Neural progenitor cell (in vitro differentiated cells): ENCODE measurements at regions not wholly inside any gene's neighbourhood (a gene's known extent, or its start where the extent isn't known, plus 50 kb on each side); places are given as distances from the start of the nearest gene placed in this dataset.

Experiments used
- DNase-seq: peaks from one replicate; pipeline ENCODE4 v3.0.0-alpha.2; 2016; ENCODE audit warnings: low spot score
- H2AFZ ChIP-seq: fragments of 200-600 bp; sonication (generic); replicated peaks from 2 replicates; pipeline ENCODE4 v1.6.1; 2016; ENCODE audit warnings: antibody characterized with exemption
- H3F3A ChIP-seq: fragments of 200-600 bp; sonication (generic); 2 replicates; pipeline ENCODE4 v1.6.1; 2016; ENCODE audit warnings: antibody characterized with exemption, low read depth
- H3K27ac ChIP-seq: fragments of 200-600 bp; sonication (generic); 2 replicates; pipeline ENCODE4 v1.5.1; 2016; ENCODE audit warnings: mild to moderate bottlenecking
- H3K27me3 ChIP-seq: fragments of 200-600 bp; sonication (generic); 2 replicates; pipeline ENCODE4 v1.6.1; 2016; ENCODE audit warnings: mild to moderate bottlenecking, moderate library complexity
- H3K36me3 ChIP-seq: fragments of 200-600 bp; sonication (generic); 2 replicates; pipeline ENCODE4 v1.5.1; 2016
- H3K4me1 ChIP-seq: fragments of 200-600 bp; sonication (generic); 2 replicates; pipeline ENCODE4 v1.6.1; 2016; ENCODE audit warnings: mixed run types
- H3K4me2 ChIP-seq: fragments of 200-600 bp; sonication (generic); 2 replicates; pipeline ENCODE4 v1.6.1; 2016
- H3K4me3 ChIP-seq: fragments of 200-600 bp; sonication (generic); 2 replicates; pipeline ENCODE4 v1.5.1; 2016
- H3K79me2 ChIP-seq: fragments of 200-600 bp; sonication (generic); 2 replicates; pipeline ENCODE4 v1.6.1; 2016; ENCODE audit warnings: low read depth
- H3K9ac ChIP-seq: fragments of 200-600 bp; sonication (generic); 2 replicates; pipeline ENCODE4 v1.6.1; 2016
- H3K9me3 ChIP-seq: fragments of 200-600 bp; sonication (generic); 2 replicates; pipeline ENCODE4 v1.5.1; 2016; ENCODE audit warnings: low read depth
- H4K20me1 ChIP-seq: fragments of 200-600 bp; sonication (generic); 2 replicates; pipeline ENCODE4 v1.6.1; 2016; ENCODE audit warnings: low read depth
- H3K27ac Mint-ChIP-seq: 3 replicates; pipeline ENCODE4 v1.8.0; 2021; ENCODE audit warnings: mixed read lengths
- H3K27me3 Mint-ChIP-seq: 2 replicates; pipeline ENCODE4 v1.8.0; 2022; ENCODE audit warnings: low read depth, mild to moderate bottlenecking, inconsistent platforms, moderate library complexity, mixed read lengths; ENCODE audit not compliant: insufficient read depth
- H3K36me3 Mint-ChIP-seq: 3 replicates; pipeline ENCODE4 v1.8.0; 2021; ENCODE audit warnings: mixed read lengths
- H3K4me1 Mint-ChIP-seq: 3 replicates; pipeline ENCODE4 v1.8.0; 2021; ENCODE audit warnings: mixed read lengths
- H3K4me3 Mint-ChIP-seq: 3 replicates; pipeline ENCODE4 v1.8.0; 2021; ENCODE audit warnings: mild to moderate bottlenecking, moderate library complexity, mixed read lengths
- H3K9me3 Mint-ChIP-seq: 3 replicates; pipeline ENCODE4 v1.8.0; 2020; ENCODE audit warnings: mixed read lengths
- EZH2 ChIP-seq: fragments of 200-600 bp; sonication (generic); IDR thresholded peaks from 2 replicates; pipeline ENCODE4 v1.6.1; 2017; ENCODE audit warnings: antibody characterized with exemption, mild to moderate bottlenecking, moderate library complexity
- EZH2phosphoT487 ChIP-seq: fragments of 200-600 bp; sonication (generic); IDR thresholded peaks from 2 replicates; pipeline ENCODE4 v1.6.1; 2017; ENCODE audit warnings: antibody characterized with exemption
- TF ChIP-seq, protein P1 (sequence below): fragments of 200-600 bp; sonication (generic); IDR thresholded peaks from 2 replicates; pipeline ENCODE4 v1.5.1; 2017; ENCODE audit warnings: antibody characterized with exemption, mild to moderate bottlenecking

- H3K4me2 ChIP-seq = no peak overlapping the region
- H3K9me3 ChIP-seq = no peaks in the 10 kb centered on the region
- Mint-ChIP-seq H3K9me3 (no peaks in the 10 kb centered on the region), H3K36me3 (no peaks in the 10 kb centered on the region), H3K4me3 (no peak overlapping the region), H3K27me3 (no peaks in the 10 kb centered on the region), H3K27ac (no peak overlapping the region), H3K4me1 (no peaks in the 10 kb centered on the region)
- no peaks in the 10 kb centered on the region for H4K20me1 ChIP-seq
- DNase-seq = no peak
- TF ChIP-seq EZH2phosphoT487 (no peak), EZH2 (no peak)
- TF ChIP-seq, protein P1, sequence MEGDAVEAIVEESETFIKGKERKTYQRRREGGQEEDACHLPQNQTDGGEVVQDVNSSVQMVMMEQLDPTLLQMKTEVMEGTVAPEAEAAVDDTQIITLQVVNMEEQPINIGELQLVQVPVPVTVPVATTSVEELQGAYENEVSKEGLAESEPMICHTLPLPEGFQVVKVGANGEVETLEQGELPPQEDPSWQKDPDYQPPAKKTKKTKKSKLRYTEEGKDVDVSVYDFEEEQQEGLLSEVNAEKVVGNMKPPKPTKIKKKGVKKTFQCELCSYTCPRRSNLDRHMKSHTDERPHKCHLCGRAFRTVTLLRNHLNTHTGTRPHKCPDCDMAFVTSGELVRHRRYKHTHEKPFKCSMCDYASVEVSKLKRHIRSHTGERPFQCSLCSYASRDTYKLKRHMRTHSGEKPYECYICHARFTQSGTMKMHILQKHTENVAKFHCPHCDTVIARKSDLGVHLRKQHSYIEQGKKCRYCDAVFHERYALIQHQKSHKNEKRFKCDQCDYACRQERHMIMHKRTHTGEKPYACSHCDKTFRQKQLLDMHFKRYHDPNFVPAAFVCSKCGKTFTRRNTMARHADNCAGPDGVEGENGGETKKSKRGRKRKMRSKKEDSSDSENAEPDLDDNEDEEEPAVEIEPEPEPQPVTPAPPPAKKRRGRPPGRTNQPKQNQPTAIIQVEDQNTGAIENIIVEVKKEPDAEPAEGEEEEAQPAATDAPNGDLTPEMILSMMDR = no peak
- H3K27ac ChIP-seq = no peak overlapping the region
- no peak overlapping the region for H3K9ac ChIP-seq
- H3K36me3 ChIP-seq = no peaks in the 10 kb centered on the region
- H3K27me3 ChIP-seq = no peaks in the 10 kb centered on the region
- H3K4me1 ChIP-seq = no peaks in the 10 kb centered on the region
- no peaks in the 10 kb centered on the region for H3K79me2 ChIP-seq
- no peak overlapping the region for H3K4me3 ChIP-seq
- H3F3A ChIP-seq = no peaks in the 10 kb centered on the region
- no peak overlapping the region for H2AFZ ChIP-seq
These were observed 1490.0 kb upstream of the GBE1 start for GRCh38 chr3:83251490-83251889.

DNA sequence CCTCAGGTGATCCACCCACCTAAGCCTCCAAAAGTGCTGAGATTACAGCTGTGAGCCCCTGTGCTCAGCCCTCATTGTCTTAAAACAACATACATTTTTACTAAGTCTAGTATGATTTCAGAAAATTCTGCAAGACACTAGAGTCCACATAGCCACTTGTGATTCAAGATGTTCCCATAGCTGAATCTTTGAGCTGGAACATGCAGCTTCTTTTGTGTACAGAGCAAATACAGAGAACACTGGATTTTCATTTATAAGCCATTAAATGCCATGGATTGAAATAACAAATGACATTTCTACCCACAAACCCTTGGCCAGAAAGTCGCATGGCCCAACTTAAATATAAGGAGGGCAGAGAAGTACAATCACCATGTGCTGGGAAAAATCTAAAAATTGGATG is 1489.2 kb upstream of the GBE1 start:
- Mint-ChIP-seq H3K36me3 (no peaks in the 10 kb centered on the region), H3K9me3 (no peaks in the 10 kb centered on the region), H3K27me3 (no peaks in the 10 kb centered on the region)

GRCh38 chr3:83248454-83248853 is 1487.0 kb upstream of the GBE1 start:
- Histone ChIP-seq H3K4me3 (no peak overlapping the region), H3F3A (no peaks in the 10 kb centered on the region), H3K27me3 (no peaks in the 10 kb centered on the region), H3K9me3 (no peaks in the 10 kb centered on the region), H2AFZ (no peak overlapping the region), H3K9ac (no peak overlapping the region), H3K4me1 (no peaks in the 10 kb centered on the region), H3K36me3 (no peaks in the 10 kb centered on the region), H4K20me1 (no peaks in the 10 kb centered on the region), H3K79me2 (no peaks in the 10 kb centered on the region), H3K4me2 (no peak overlapping the region), H3K27ac (no peak overlapping the region)
- TF ChIP-seq, protein P1 = no peak
- TF ChIP-seq EZH2phosphoT487 (no peak), EZH2 (no peak)
- no peak for DNase-seq
- Mint-ChIP-seq H3K9me3 (peaks cover 10% of the 10 kb centered on the region), H3K36me3 (no peaks in the 10 kb centered on the region), H3K4me3 (no peak overlapping the region), H3K27ac (no peak overlapping the region), H3K27me3 (no peaks in the 10 kb centered on the region), H3K4me1 (no peaks in the 10 kb centered on the region)

More for the DNA sequence above, 1489.2 kb upstream of the GBE1 start:
- H3K79me2 ChIP-seq = no peaks in the 10 kb centered on the region
- H3K4me3 Mint-ChIP-seq = no peak overlapping the region
- no peak for DNase-seq
- no peak overlapping the region for H3K27ac ChIP-seq
- no peaks in the 10 kb centered on the region for H3K9me3 ChIP-seq
- H3K4me1 Mint-ChIP-seq = no peaks in the 10 kb centered on the region
- H3K4me3 ChIP-seq = no peak overlapping the region
- no peaks in the 10 kb centered on the region for H3F3A ChIP-seq
- no peak overlapping the region for H3K9ac ChIP-seq
- no peaks in the 10 kb centered on the region for H3K4me1 ChIP-seq
- no peak overlapping the region for H2AFZ ChIP-seq
- H3K27me3 ChIP-seq = no peaks in the 10 kb centered on the region
- no peak overlapping the region for H3K27ac Mint-ChIP-seq
- H3K4me2 ChIP-seq = no peak overlapping the region
- TF ChIP-seq EZH2 (no peak), EZH2phosphoT487 (no peak)
- TF ChIP-seq, protein P1 = no peak
- no peaks in the 10 kb centered on the region for H4K20me1 ChIP-seq
- H3K36me3 ChIP-seq = no peaks in the 10 kb centered on the region
